GM13976 (cell line): ENCODE measurements at regions not wholly inside any gene's neighbourhood (a gene's known extent, or its start where the extent isn't known, plus 50 kb on each side); places are given as distances from the start of the nearest gene placed in this dataset.

Experiments
- DNase-seq: peaks from one replicate; pipeline ENCODE4 v3.0.0; 2012; ENCODE audit warnings: low spot score
- CTCF ChIP-seq: IDR thresholded peaks from 2 replicates; pipeline ENCODE4 v1.5.1; 2012; ENCODE audit warnings: borderline replicate concordance, mild to moderate bottlenecking; ENCODE audit not compliant: insufficient read depth; ENCODE audit errors: extremely low read depth, missing control alignments, control extremely low read depth
- in situ Hi-C: fragments of 300-500 bp; cut with MboI; formaldehyde crosslinking; loops from one replicate; pipeline ENCODE4 v1.12.0; 2022; ENCODE audit warnings: low sequenced_read_pairs, mixed read lengths, inconsistent platforms; ENCODE audit not compliant: unreplicated experiment

- TF ChIP-seq CTCF: no peak
- DNase-seq: no peak
- in situ Hi-C loops: no loop called here
These were observed 1331.5 kb upstream of the PABPC4L start for GRCh38 chr4:135533053-135533452.

GRCh38 chr4:135532132-135532531 lies 1330.5 kb upstream of the PABPC4L start:
- DNase-seq: no peak
- in situ Hi-C loops: no loop called here
- TF ChIP-seq CTCF: no peak

DNA sequence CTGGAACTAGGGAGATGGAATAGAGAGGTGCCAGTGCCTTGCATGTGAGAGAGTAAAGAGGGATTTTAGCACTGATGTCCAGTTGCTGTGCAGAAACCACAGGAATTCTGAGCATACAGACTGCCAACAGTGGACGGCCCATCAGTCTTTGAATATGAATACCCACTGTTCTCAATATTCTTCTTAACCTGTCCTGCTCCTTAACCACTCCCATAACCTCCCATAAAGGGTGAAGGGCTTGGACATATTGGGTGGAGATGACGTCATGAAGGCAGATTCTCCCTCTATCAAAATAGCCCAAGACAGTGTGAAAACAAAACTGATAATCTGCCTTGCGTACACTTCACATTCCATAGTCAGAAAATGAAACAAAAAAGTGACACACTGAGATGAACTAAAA lies 1313.7 kb upstream of the PABPC4L start:
- TF ChIP-seq CTCF: no peak
- DNase-seq: no peak
- in situ Hi-C loops: no loop called here

- no peak for TF ChIP-seq CTCF
- no peak for DNase-seq
- in situ Hi-C loops: no loop called here
These were observed 1309.0 kb upstream of the PABPC4L start for GRCh38 chr4:135510582-135510981.

- no peak for TF ChIP-seq CTCF
- DNase-seq: no peak
- in situ Hi-C loops: no loop called here
These were observed 1306.6 kb upstream of the PABPC4L start for GRCh38 chr4:135508006-135508714.

GRCh38 chr4:135497563-135498152 lies 1296.1 kb upstream of the PABPC4L start:
- no peak for DNase-seq
- in situ Hi-C loops: no loop called here
- TF ChIP-seq CTCF: no peak
